ENCODE measurements at regions not wholly inside any gene's neighbourhood (a gene's known extent, or its start where the extent isn't known, plus 50 kb on each side); places are given as distances from the start of the nearest gene placed in this dataset.

DNA sequence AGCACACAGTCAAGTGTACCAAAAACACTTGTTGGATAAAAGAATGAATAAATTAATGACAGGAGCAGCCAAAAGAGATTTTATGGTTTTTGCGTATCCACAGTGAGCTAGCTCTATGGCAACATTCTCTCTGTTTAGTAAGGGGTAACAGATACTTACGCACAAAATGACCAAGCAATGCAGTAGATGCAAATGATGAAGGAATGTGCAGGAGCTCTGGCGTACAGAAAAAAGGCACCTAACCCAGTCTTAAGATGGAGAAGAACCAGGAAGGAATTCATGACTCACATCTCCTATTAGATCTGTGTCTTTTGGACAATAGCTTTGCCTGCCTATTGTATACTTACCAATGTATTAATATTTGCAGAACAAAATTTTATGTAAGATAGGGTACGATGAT is 191.9 kb upstream of the PREP start:
- Histone ChIP-seq H3K27me3 (no peaks in the 10 kb centered on the region), H3K4me1 (peaks cover 0 to 26% (median 8%) of the 10 kb centered on the region in 4 donors), H3K9me3 (no peaks in the 10 kb centered on the region), H3K27ac (no peak overlapping the region), H3K36me3 (no peaks in the 10 kb centered on the region), H3K4me3 (no peak overlapping the region)
- intact Hi-C loops (cut with DNase I; ENCODE audit: low total_unique reads): no loop called here
- in situ Hi-C loops (cut with MboI; ENCODE audit: low pct_ligation_motif_present in 1 of 4, low pct_unique_long_range_greater_than_20kb in 1 of 4, low sequenced_read_pairs in 3 of 4): no loop called here
- TF ChIP-seq CTCF (IDR thresholded peaks at IDR 0.05): no peak
- TF ChIP-seq EP300 (IDR thresholded peaks at IDR 0.05; ENCODE audit: low read depth): no peak
- no peak for TF ChIP-seq POLR2A (IDR thresholded peaks at IDR 0.05)
- no peak for TF ChIP-seq POLR2AphosphoS5 (IDR thresholded peaks at IDR 0.05)
- no peak for DNase-seq
- WGBS, 2 donors (ENCODE audit: low coverage in 1 of 2): 87 to 91% methylated on average over 3 to 4 of the region's 4 CpGs

GRCh38 chr6:105593805-105594671 is 191.2 kb upstream of the PREP start:
- in situ Hi-C loops (cut with MboI; ENCODE audit: low pct_ligation_motif_present in 1 of 4, low pct_unique_long_range_greater_than_20kb in 1 of 4, low sequenced_read_pairs in 3 of 4) (no loop called here), intact Hi-C loops (cut with DNase I; ENCODE audit: low total_unique reads) (no loop called here)
- H3K9me3 ChIP-seq: no peaks in the 10 kb centered on the region
- no peaks in the 10 kb centered on the region for H3K36me3 ChIP-seq
- no peak for TF ChIP-seq EP300 (IDR thresholded peaks at IDR 0.05; ENCODE audit: low read depth)
- TF ChIP-seq CTCF (IDR thresholded peaks at IDR 0.05): no peak
- TF ChIP-seq POLR2AphosphoS5 (IDR thresholded peaks at IDR 0.05): no peak
- TF ChIP-seq POLR2A (IDR thresholded peaks at IDR 0.05): no peak
- H3K4me1 ChIP-seq: peaks cover 0 to 26% (median 8%) of the 10 kb centered on the region in 4 donors
- WGBS, 2 donors (ENCODE audit: low coverage in 1 of 2): 52 to 60% methylated on average over 3 to 4 of the region's 4 CpGs
- no peak overlapping the region for H3K4me3 ChIP-seq
- no peaks in the 10 kb centered on the region for H3K27me3 ChIP-seq
- no peak for DNase-seq
- H3K27ac ChIP-seq: peak overlapping the region in 2 of 4 donors; percentile 6 to 18

DNA sequence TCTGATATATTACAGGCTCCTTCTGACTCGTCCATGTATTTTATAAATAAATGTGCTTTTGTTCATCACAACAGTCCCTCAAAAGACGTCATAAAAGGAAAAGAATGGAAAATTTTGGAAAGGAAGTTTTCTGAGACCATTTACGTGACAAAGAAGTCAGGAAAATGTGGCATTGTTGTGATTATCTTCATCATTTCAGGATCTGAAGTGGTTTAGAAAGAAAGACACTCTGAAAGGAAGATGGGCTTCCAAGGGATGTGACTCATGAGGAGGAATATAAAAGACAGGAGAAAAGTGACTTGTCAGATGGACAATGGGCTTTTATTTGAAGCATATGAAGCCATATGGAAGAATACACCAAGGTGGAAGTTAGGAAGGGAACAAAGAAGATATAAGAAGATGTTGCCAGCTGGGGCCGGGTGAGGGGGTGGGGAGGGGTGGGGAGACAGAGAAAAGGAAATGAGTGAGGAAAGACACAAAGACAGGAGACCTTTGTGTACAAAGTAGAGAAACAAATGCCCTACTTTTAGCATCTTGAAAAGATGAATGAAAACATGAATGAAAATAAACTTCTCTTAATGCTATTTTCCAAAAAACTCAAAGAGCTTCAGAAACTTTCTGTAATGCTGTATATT is 190.3 kb upstream of the PREP start:
- intact Hi-C loops (cut with DNase I; ENCODE audit: low total_unique reads): no loop called here
- H3K36me3 ChIP-seq: no peaks in the 10 kb centered on the region

More for the DNA sequence above, 190.3 kb upstream of the PREP start:
- TF ChIP-seq EP300 (IDR thresholded peaks at IDR 0.05; ENCODE audit: low read depth): no peak
- no peak for TF ChIP-seq POLR2AphosphoS5 (IDR thresholded peaks at IDR 0.05)
- TF ChIP-seq POLR2A (IDR thresholded peaks at IDR 0.05): no peak
- TF ChIP-seq CTCF (IDR thresholded peaks at IDR 0.05): no peak
- peaks cover 0 to 26% (median 8%) of the 10 kb centered on the region in 4 donors for H3K4me1 ChIP-seq
- in situ Hi-C loops (cut with MboI; ENCODE audit: low pct_ligation_motif_present in 1 of 4, low pct_unique_long_range_greater_than_20kb in 1 of 4, low sequenced_read_pairs in 3 of 4): no loop called here
- H3K4me3 ChIP-seq: no peak overlapping the region
- H3K27me3 ChIP-seq: no peaks in the 10 kb centered on the region
- H3K27ac ChIP-seq: no peak overlapping the region
- DNase-seq: no peak
- no peaks in the 10 kb centered on the region for H3K9me3 ChIP-seq
- WGBS, 2 donors (ENCODE audit: low coverage in 1 of 2): 83 to 84% methylated on average over 4 of the region's 4 CpGs

All from transverse colon (tissue), 4 donors.